Amniotic epithelial cell (primary cell): ENCODE measurements at regions not wholly inside any gene's neighbourhood (a gene's known extent, or its start where the extent isn't known, plus 50 kb on each side); places are given as distances from the start of the nearest gene placed in this dataset.
"Not testable (repeated sequence)": the region's sequence is repeated elsewhere in the genome, so short reads cannot be mapped to it uniquely, and the experiment has no call there.

ENCODE experiments used
- DNase-seq: peaks from one replicate; pipeline ENCODE4 v3.0.0-alpha.2; 2010; ENCODE audit warnings: low read depth

GRCh38 chr2:36235426-36235825 lies 120.2 kb upstream of the CRIM1 start:
- no peak for DNase-seq

- DNase-seq, result no peak
Observed at GRCh38 chr2:36223259-36223658, 132.3 kb upstream of the CRIM1 start.

GRCh38 chr2:36222485-36222884 lies 133.1 kb upstream of the CRIM1 start:
- no peak for DNase-seq

- no peak for DNase-seq
Observed at GRCh38 chr2:36214691-36215090, 140.9 kb upstream of the CRIM1 start.

GRCh38 chr2:36203366-36203765 lies 152.2 kb upstream of the CRIM1 start:
- DNase-seq, result no peak

- DNase-seq, result no peak
Observed at GRCh38 chr2:36197181-36197971, 158.2 kb upstream of the CRIM1 start.

GRCh38 chr2:36193680-36194079 lies 161.9 kb upstream of the CRIM1 start:
- DNase-seq, result peak; percentile 25

GRCh38 chr2:36192983-36193382 lies 162.6 kb upstream of the CRIM1 start:
- DNase-seq, result no peak

GRCh38 chr2:36190097-36190496 lies 165.5 kb upstream of the CRIM1 start:
- no peak for DNase-seq

- no peak for DNase-seq
Observed at GRCh38 chr2:36185624-36186023, 170.0 kb upstream of the CRIM1 start.

- DNase-seq, result no peak
Observed at GRCh38 chr2:36184848-36185247, 170.7 kb upstream of the CRIM1 start.

- not testable (repeated sequence) for DNase-seq
Observed at GRCh38 chr2:36180789-36181482, 174.6 kb upstream of the CRIM1 start.

GRCh38 chr2:36180293-36180692 lies 175.3 kb upstream of the CRIM1 start:
- not testable (repeated sequence) for DNase-seq

- DNase-seq, result not testable (repeated sequence)
Observed at GRCh38 chr2:36179668-36180269, 175.8 kb upstream of the CRIM1 start.

- DNase-seq, result no peak
Observed at GRCh38 chr2:36178384-36178783, 177.2 kb upstream of the CRIM1 start.

- no peak for DNase-seq
Observed at GRCh38 chr2:36177282-36177681, 178.3 kb upstream of the CRIM1 start.

GRCh38 chr2:36174920-36175319 lies 180.7 kb upstream of the CRIM1 start:
- no peak for DNase-seq

- no peak for DNase-seq
Observed at GRCh38 chr2:36173760-36174404, 181.7 kb upstream of the CRIM1 start.

GRCh38 chr2:36172824-36173223 lies 182.8 kb upstream of the CRIM1 start:
- no peak for DNase-seq

GRCh38 chr2:36170805-36171204 lies 184.8 kb upstream of the CRIM1 start:
- no peak for DNase-seq

- DNase-seq, result no peak
Observed at GRCh38 chr2:36169843-36170242, 185.7 kb upstream of the CRIM1 start.

- no peak for DNase-seq
Observed at GRCh38 chr2:36168115-36168514, 187.5 kb upstream of the CRIM1 start.

GRCh38 chr2:36165132-36165531 lies 190.4 kb upstream of the CRIM1 start:
- DNase-seq, result no peak
